Caki2 (cell line): ENCODE measurements at regions not wholly inside any gene's neighbourhood (a gene's known extent, or its start where the extent isn't known, plus 50 kb on each side); places are given as distances from the start of the nearest gene placed in this dataset.
"Not testable (repeated sequence)": the region's sequence is repeated elsewhere in the genome, so short reads cannot be mapped to it uniquely, and the experiment has no call there.

ENCODE experiments used
- DNase-seq: peaks from one replicate; pipeline ENCODE4 v3.0.0-alpha.2; 2015; ENCODE audit warnings: low read depth
- in situ Hi-C: cut with HindIII; loops from 2 replicates; pipeline ENCODE4 v1.10.0; 2016; ENCODE audit warnings: low sequenced_read_pairs, low pct_unique_long_range_greater_than_20kb, mixed read lengths

DNA sequence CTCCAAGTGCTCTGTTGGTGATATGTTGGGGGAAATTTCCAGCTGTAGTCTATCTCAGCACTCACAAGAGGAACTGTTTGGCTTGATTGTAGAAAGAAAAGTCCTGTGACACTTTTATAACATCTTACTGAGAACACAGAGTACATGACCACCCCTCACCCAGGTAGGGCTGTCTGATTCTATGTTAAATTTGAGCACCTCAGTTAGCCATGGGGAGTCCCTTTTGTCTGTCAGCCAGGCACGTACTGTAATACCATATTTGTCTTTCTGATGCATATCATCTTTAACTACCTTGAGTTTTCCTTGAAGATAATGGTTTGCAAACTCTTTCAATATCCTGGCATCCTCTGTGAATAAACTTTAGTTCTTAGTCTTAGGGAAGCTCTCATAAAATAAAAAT lies 164.5 kb downstream of the IZUMO3 start:
- in situ Hi-C loops: no loop called here
- DNase-seq: no peak

DNA sequence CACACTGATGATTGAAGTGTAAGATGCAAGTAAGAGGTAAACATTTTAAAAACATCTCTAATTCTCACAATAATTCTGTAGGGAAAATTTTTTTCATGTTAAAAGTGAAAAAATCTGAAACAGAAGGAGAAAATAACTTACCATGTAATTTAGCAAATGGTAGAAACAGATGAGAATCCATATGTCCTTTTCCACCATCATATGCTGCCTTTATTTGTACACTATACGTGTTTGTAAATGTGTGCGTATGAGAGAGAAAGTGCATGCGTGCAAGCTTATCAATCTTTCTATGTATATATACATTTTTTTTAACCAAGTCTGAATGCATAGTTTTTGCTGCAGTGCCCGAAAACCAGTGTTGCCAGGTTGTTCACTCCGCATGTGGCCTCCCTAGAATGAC lies 186.7 kb downstream of the IZUMO3 start:
- DNase-seq: no peak
- in situ Hi-C loops: no loop called here

DNA sequence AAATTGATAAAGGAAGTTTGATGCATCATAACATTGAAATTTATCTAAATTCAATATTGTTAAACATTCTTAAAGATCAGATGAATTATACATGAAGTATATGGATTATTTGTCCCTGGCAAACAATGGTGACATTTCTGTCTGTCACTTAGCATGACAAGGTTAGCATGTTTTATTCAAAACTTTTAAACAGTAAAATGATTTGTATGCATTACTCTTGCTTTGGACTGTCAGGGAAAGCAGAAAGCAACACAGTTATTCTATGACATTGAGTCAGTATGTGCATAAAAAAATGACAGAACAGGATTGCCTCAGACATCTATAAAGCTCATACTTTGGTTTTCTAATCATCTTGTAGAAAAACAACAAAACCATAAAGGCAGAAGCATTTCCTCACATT lies 193.7 kb downstream of the IZUMO3 start:
- in situ Hi-C loops: no loop called here
- DNase-seq: no peak

DNA sequence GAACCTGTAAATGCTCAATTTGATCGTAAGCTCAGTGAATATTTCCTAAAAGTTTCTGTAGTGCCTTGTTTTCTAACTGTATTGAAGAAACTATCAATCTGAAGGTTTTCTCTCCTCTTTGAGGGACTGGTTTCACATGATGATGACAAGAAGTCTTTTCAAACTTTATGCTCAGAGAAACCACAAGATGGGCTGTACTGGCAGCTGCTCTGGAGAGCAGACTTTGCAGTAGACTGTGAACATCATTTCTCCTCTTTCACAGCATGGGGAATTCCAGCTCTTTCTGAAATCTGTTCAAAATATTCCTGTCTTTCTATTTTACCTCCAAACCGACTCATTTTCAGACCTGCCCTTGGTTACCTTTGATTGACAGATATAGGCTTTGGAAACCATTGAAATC lies 194.4 kb downstream of the IZUMO3 start:
- in situ Hi-C loops: no loop called here
- DNase-seq: no peak

DNA sequence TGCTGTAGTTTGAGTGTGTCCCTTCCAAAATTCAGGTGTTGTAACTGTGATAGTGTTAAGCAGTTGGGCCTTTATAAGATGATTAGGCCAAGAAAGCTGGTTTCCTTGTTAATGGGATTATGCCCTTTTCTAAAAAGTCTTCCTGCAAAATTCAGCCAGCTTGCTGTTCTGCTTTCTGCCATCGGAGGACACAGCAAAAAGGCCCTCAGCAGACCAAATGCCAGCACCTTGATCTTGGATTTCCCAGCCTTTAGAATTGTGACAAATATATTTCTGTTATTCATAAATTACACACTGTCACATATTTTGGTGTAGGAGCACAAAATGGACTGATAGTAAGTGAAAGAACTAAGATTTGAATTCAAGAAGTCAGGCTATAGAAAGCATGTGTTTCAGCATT lies 203.2 kb downstream of the IZUMO3 start:
- in situ Hi-C loops: no loop called here
- no peak for DNase-seq

DNA sequence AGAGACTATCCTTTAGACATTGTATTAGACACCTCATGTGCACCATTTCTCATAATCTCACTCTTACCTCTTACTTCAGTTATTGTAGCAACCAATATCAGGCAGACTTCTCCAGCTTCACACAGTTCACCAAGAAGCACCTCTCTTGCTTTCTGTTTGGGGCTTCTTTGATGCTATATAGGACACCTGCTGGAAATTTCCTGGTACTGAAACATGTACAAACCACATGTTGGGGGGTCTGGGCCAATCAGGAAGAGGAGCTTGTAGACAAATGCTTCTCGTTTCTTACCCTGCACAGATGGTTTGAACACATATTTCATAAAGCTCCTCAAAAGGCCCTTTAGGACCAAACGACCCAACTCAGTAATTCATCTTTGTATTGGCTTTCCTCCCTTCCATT lies 212.1 kb downstream of the IZUMO3 start:
- in situ Hi-C loops: no loop called here
- DNase-seq: no peak

DNA sequence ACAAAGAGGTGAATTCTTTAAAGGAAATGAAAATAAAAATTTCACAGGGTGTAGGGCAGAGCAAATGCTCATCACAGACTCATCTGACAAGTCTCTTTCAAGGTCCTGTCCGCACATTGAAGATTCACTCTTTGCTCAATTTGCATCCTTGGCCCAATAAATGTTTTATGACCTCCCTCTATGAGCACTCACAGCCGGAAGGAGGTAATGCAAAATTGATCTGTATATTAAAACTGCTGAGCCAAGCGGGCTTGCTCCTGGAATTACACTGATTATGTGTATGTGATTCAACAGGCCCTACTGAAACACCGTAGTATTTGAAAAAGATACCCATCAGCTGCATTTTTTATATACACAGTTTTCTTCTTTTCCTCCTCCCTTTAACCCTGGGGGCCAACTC lies 246.8 kb downstream of the IZUMO3 start:
- no peak for DNase-seq
- in situ Hi-C loops: no loop called here

DNA sequence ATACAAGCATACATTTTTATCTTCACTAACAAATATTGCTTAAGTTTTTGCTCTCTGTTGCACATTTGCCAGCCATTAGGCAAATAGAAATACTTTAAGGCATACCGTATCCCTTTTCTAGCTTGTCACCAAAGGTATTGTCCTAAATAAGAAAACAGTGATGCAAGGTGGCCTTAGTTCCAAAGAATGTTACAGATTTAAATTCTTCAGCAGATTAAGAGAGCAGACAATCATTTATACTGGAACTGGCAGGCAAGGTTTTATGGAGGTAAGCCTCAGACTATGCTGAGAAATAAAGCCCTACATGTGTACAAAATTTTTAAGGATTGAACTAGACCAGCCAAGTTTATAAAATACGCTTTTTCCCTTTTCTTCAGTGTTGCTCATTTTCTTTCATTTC lies 247.8 kb downstream of the IZUMO3 start:
- in situ Hi-C loops: no loop called here
- DNase-seq: no peak

DNA sequence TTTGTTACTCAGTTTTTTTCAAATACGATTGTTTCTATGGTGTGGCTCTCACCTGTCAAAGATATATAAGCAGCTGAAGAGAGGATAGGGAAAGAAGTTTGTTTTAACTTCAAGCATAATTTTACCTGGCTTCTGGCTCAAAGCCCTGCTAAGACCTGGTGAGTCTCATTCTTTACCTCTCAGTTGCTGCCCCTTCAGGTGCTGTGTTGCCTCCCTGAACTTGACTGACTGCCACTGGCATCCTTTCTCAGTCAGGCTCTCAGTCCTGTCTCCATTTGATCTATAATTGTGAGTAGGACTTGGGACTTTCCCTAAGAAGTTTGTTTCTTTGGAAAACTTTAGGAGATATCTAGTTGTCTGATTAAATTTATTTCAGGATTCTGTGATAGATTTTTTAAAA lies 249.6 kb downstream of the IZUMO3 start:
- in situ Hi-C loops: no loop called here
- DNase-seq: no peak

DNA sequence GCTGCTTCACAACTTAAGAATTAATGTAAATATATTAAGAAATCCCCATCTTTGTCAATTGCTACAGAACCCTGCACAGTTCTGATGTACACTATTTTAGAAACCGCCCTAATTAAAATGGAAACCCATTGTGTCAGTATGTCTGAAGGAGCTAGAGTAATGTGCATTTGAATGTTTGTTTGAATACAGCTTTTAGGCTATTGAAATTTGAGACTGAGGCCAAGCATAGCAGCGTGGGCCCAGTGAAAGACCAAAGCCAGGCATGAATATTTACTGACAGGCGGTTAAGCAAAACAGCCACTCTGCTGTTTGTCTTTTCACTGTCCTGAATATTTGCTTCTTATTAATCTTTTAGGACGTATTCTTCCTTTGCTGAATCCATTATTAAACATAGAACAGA lies 252.3 kb downstream of the IZUMO3 start:
- no peak for DNase-seq
- in situ Hi-C loops: no loop called here

DNA sequence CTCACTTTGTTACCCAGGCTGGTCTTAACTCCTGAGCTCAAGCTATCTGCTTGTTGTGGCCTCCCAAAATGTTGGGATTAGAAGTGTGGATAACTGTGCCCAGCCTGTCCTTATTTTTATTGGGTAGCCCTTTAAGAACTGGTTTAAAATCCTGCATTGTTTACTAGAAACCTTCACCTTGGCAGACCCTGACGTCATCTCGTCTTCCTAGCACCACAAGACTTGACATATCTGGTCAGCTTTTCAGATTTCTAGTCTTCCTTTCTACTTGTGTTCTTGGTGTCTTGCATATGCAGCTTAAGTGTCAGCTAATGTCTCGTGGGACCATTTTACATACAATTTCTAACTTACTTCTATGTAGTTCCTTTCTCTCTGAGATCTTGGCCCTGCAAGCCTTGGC lies 258.9 kb downstream of the IZUMO3 start:
- DNase-seq: no peak
- in situ Hi-C loops: no loop called here

DNA sequence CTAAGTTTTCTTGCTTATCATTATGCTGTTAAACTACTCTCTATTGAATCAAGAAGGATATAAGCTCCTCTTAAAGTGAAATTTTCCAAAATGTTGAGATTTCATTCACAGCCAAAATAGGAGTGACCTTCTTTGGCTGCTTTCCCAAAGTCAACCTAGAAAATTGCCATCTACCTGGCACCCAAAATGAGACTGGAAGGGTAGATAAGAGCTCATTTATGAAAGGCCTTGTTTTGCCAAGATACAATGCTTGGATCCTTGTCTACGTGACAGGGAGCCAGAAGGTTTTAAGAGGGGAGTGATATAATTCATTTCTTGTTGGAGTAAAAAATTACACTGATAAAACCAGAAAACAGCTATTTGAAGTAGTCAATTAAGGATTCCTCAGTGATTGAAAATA lies 287.1 kb downstream of the IZUMO3 start:
- DNase-seq: no peak
- in situ Hi-C loops: no loop called here

DNA sequence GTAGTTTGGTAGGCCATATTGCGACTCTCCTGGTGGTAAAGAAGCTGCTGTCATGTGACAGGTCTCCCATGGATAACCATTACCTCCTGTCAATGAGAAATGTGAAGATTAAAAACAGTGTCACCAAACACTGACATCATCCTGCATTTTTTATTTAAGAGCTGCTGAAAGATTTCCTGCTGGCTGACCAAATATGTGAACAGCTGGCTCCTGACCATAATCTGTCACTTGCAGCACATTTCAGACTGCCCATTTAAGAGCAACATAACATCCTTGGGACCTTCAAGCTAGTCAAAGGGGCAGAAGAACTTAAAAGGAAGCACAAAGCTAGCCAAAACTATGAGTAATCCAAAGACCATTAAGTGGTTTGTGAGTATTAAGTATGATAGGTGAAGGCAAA lies 288.0 kb downstream of the IZUMO3 start:
- in situ Hi-C loops: no loop called here

DNA sequence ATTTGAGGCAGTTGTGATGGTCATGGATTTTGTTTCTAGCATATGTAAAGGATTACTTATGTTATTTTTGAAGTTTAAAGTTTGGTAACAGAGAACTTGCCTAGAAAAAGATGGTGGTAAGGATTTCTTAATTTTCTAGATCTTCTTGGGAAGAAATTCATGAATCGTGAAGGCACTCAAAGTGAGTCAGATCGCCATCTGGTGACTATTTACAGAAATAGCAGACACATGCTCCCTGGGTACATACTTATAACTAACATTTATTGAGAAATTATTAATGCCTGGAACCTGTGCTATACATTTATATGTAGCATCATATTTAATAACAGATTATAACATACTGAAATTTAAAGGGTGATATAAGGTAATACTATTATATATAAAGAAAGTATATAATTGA lies 299.7 kb downstream of the IZUMO3 start:
- DNase-seq: peak; percentile 1
- in situ Hi-C loops: no loop called here

More for the DNA sequence above, 288.0 kb downstream of the IZUMO3 start:
- no peak for DNase-seq

DNA sequence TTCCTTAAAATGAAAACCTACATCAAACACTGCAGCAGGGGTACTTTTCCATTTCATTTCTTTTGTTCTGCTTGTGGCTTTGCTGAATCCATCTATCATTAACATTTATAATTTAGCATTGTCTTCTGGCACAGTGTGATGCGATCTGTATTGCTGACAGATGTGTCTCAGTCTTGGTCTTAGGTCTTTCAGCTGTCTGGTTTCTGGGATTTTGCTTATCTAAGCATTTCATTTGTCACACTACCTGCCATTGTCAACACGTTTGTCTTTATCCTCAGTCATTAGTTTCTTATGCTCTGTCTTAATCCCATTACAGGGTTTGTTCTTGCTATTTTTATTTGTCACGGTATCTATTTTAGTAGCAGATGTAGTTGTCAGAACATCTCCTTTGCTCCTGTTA lies 303.1 kb downstream of the IZUMO3 start:
- DNase-seq: no peak
- in situ Hi-C loops: no loop called here

DNA sequence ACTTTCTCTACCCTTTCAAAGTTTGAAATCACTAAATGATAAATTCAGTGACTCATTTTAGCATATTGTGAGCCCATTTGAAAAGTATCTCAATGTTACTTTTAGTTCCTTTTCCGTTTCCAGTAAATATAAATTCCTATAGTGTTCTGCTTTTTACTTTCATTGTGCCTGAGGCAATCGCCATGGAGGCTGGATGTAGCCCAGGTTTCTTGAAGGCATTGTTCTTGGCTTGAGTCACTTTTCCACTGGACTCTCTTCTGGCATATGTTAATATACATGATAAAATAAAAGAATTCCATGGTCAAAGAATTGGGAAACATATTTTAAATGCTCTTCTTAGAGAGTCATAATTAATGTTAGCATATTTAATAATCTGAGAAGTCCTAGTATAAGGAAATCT lies 327.0 kb downstream of the IZUMO3 start:
- in situ Hi-C loops: no loop called here
- no peak for DNase-seq

DNA sequence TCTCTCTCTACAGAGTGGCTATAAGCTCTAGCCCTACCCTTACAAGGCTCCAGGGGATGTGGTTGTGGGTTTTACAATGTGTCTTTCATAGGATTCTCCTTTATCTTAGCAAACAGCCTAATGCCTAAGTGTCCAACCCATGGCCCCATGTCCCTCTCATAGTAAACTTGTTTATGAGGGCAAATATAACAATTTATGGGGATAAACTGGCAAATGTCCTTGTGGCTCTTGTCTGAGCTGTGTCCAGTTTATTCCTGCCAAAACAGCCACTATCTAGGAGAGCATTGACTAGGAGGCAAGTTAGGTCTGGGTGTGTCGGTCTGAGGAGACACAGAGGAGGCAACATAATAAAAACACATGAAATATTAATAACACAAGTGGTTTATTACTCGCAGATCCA lies 335.1 kb downstream of the IZUMO3 start:
- DNase-seq: no peak
- in situ Hi-C loops: no loop called here

DNA sequence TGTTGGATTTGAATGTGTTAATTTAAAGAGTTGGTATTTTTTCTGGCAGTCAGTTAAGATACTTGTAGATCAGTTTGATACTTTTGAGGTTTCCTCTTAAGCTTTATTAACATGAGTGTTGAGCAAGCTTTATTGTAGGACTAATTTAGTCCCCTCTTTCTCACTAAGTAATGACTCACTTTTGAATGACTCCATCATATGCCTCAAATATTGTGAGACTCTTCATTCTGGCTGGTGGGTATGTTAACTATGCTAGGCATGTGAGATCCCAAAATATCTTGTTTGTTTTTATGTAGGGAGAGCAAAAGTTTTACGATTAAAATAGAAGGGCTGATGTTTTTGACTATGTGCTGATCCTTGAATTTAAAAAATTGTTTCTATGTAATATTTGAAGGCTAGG lies 355.7 kb downstream of the IZUMO3 start:
- DNase-seq: no peak
- in situ Hi-C loops: no loop called here

DNA sequence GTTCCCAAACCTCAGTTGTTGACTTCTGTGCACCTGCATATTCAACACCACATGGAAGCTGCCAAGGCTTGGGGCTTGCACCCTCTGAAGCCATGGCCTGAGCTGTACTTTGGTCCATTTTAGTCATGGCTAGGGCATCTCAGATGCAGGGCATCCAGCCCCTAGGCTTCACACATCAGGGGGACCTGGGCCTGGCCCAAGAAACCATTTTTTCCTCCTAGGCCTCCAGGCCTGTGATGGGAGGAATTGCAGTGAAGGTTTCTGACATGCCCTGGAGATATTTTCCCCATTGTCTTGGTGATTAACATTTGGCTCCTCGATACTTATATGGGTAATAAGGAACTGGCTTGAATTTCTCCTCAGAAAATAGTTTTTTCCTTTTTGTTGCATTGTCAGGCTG lies 354.5 kb upstream of the ELAVL2 start:
- DNase-seq, in situ Hi-C loops: not testable (repeated sequence)

DNA sequence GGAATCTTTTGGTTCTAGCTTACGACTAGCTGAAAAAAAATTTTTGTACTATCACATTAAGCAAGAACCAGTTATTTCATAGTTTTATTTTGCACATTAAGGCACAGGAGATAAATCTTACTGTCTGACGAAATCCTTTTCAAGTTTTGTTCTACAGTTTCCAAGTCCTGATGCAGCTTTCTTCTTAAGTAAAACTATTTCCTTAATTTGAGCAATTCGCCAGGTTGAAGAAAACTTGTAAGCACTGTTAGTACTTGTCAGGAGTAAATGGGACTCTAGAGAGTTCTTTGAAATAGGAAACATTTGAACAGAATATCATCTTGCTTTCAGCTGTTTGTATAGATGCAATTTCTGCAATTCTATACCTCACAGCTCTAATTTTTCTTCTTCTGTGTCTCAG lies 318.8 kb upstream of the ELAVL2 start:
- no peak for DNase-seq
- in situ Hi-C loops: no loop called here

DNA sequence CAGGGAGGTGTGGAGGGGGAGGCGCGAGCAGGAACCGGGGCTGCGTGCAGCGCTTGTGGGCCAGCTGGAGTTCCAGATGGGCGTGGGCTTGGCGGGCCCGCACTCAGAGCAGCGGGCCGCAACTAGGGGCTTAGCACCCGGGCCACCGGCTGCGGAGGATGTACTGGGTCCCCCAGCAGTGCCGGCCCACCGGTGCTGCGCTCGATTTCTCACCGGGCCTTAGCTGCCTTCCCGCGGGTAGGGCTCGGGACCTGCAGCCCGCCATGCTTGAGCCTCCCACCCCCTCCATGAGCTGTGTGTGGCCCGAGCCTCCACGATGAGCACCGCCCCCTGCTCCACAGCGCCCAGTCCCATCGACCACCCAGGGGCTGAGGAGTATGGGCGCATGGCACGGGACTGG lies 309.0 kb upstream of the ELAVL2 start:
- in situ Hi-C loops: not testable (repeated sequence)

More for the DNA sequence above, 309.0 kb upstream of the ELAVL2 start:
- DNase-seq: not testable (repeated sequence)
